ENCODE measurements at regions not wholly inside any gene's neighbourhood (a gene's known extent, or its start where the extent isn't known, plus 50 kb on each side); places are given as distances from the start of the nearest gene placed in this dataset.

- no peaks in the 10 kb centered on the region for H3K27me3 ChIP-seq (ENCODE audit: insufficient read depth, low read depth, low read length)
- H3K79me2 ChIP-seq (replicated peaks; ENCODE audit: insufficient read depth, low read length): no peaks in the 10 kb centered on the region
- no peak for TF ChIP-seq EZH2 (IDR thresholded peaks at IDR 0.05; ENCODE audit: borderline replicate concordance, insufficient read depth, low read length, poor library complexity, severe bottlenecking)
- no peak for TF ChIP-seq POLR2AphosphoS5 (IDR thresholded peaks at IDR 0.05)
- no peak for TF ChIP-seq CTCF (IDR thresholded peaks at IDR 0.05; ENCODE audit: poor library complexity, severe bottlenecking)
- no peaks in the 10 kb centered on the region for H3K9me2 ChIP-seq (ENCODE audit: insufficient read depth, low read length)
- H3K4me3 ChIP-seq (ENCODE audit: low read length): no peak overlapping the region
- no peaks in the 10 kb centered on the region for H4K20me1 ChIP-seq (ENCODE audit: insufficient read depth)
- no peaks in the 10 kb centered on the region for H3F3A ChIP-seq (ENCODE audit: insufficient read depth, low read length, poor library complexity, severe bottlenecking)
- no peak overlapping the region for H2AFZ ChIP-seq (ENCODE audit: low read depth, low read length)
- no peak overlapping the region for H3K9ac ChIP-seq (ENCODE audit: low read length)
- no peak overlapping the region for H3K4me2 ChIP-seq (ENCODE audit: low read length)
- H3K9me3 ChIP-seq (ENCODE audit: low read length): no peaks in the 10 kb centered on the region
- H3K27ac ChIP-seq (ENCODE audit: low read length): no peak overlapping the region
- no peaks in the 10 kb centered on the region for H3K36me3 ChIP-seq (ENCODE audit: insufficient read depth, low read length)
These were observed 95.5 kb upstream of the SETMAR start for GRCh38 chr3:4207672-4208071.

GRCh38 chr3:4208556-4208955, 94.6 kb upstream of the SETMAR start:
- TF ChIP-seq RAD21 (conservative IDR thresholded peaks at IDR 0.05) (no peak), CTCF (IDR thresholded peaks at IDR 0.05; ENCODE audit: poor library complexity, severe bottlenecking) (no peak), EZH2 (IDR thresholded peaks at IDR 0.05; ENCODE audit: borderline replicate concordance, insufficient read depth, low read length, poor library complexity, severe bottlenecking) (no peak)

GRCh38 chr3:4211610-4212009, 91.6 kb upstream of the SETMAR start:
- no peaks in the 10 kb centered on the region for H3F3A ChIP-seq (ENCODE audit: insufficient read depth, low read length, poor library complexity, severe bottlenecking)
- no peak overlapping the region for H2AFZ ChIP-seq (ENCODE audit: low read depth, low read length)
- H3K4me3 ChIP-seq (ENCODE audit: low read length): no peak overlapping the region
- H3K9me2 ChIP-seq (ENCODE audit: insufficient read depth, low read length): no peaks in the 10 kb centered on the region
- H3K27me3 ChIP-seq (ENCODE audit: insufficient read depth, low read depth, low read length): no peaks in the 10 kb centered on the region
- H3K36me3 ChIP-seq (ENCODE audit: insufficient read depth, low read length): no peaks in the 10 kb centered on the region
- no peak for TF ChIP-seq TAF1 (IDR thresholded peaks at IDR 0.05; ENCODE audit: low read depth)
- TF ChIP-seq MXI1 (conservative IDR thresholded peaks at IDR 0.05; ENCODE audit: poor library complexity, severe bottlenecking): no peak
- no peak for TF ChIP-seq EP300 (conservative IDR thresholded peaks at IDR 0.05; ENCODE audit: poor library complexity, severe bottlenecking)
- no peak for TF ChIP-seq SMC3 (conservative IDR thresholded peaks at IDR 0.05; ENCODE audit: poor library complexity)
- TF ChIP-seq RAD21 (conservative IDR thresholded peaks at IDR 0.05): no peak
- no peak for TF ChIP-seq CTCF (IDR thresholded peaks at IDR 0.05; ENCODE audit: poor library complexity, severe bottlenecking)
- no peak for TF ChIP-seq POLR2AphosphoS5 (IDR thresholded peaks at IDR 0.05)
- no peak for TF ChIP-seq EZH2 (IDR thresholded peaks at IDR 0.05; ENCODE audit: borderline replicate concordance, insufficient read depth, low read length, poor library complexity, severe bottlenecking)
- no peak for TF ChIP-seq REST (IDR thresholded peaks at IDR 0.05; ENCODE audit: borderline replicate concordance)
- no peak overlapping the region for H3K27ac ChIP-seq (ENCODE audit: low read length)
- no peaks in the 10 kb centered on the region for H3K79me2 ChIP-seq (replicated peaks; ENCODE audit: insufficient read depth, low read length)
- no peak overlapping the region for H3K9ac ChIP-seq (ENCODE audit: low read length)
- H4K20me1 ChIP-seq (ENCODE audit: insufficient read depth): no peaks in the 10 kb centered on the region
- no peak overlapping the region for H3K4me2 ChIP-seq (ENCODE audit: low read length)
- no peaks in the 10 kb centered on the region for H3K9me3 ChIP-seq (ENCODE audit: low read length)

More at GRCh38 chr3:4208556-4208955, 94.6 kb upstream of the SETMAR start:
- Histone ChIP-seq H3K9ac (ENCODE audit: low read length) (no peak overlapping the region), H3K4me3 (ENCODE audit: low read length) (no peak overlapping the region), H3F3A (ENCODE audit: insufficient read depth, low read length, poor library complexity, severe bottlenecking) (no peaks in the 10 kb centered on the region), H3K36me3 (ENCODE audit: insufficient read depth, low read length) (no peaks in the 10 kb centered on the region), H3K4me2 (ENCODE audit: low read length) (no peak overlapping the region), H4K20me1 (ENCODE audit: insufficient read depth) (no peaks in the 10 kb centered on the region), H3K9me2 (ENCODE audit: insufficient read depth, low read length) (no peaks in the 10 kb centered on the region), H3K27ac (ENCODE audit: low read length) (no peak overlapping the region), H2AFZ (ENCODE audit: low read depth, low read length) (no peak overlapping the region), H3K27me3 (ENCODE audit: insufficient read depth, low read depth, low read length) (no peaks in the 10 kb centered on the region), H3K79me2 (replicated peaks; ENCODE audit: insufficient read depth, low read length) (no peaks in the 10 kb centered on the region), H3K9me3 (ENCODE audit: low read length) (no peaks in the 10 kb centered on the region)

All from neural cell (in vitro differentiated cells).